ENCODE measurements at regions not wholly inside any gene's neighbourhood (a gene's known extent, or its start where the extent isn't known, plus 50 kb on each side); places are given as distances from the start of the nearest gene placed in this dataset.

DNA sequence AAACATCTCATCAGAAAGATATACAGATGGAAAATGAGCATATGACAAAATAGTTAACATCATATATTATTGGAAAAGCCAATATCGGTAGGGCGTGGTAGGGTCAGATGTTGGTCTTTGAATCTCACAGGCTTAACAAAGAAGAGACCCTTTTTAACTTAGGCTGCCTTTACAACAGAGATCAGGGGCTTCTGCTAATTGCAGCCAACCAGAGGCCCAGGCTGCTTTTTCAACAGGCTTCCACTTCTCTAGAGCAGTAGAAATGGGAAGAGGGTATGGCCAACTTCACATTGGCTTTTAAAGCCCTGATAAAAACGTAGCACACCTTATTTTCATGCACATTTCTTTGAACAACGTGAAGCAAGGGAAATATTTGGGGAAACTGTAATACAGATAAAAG lies 764.3 kb upstream of the CTNND2 start:
- TF ChIP-seq, protein P1, sequence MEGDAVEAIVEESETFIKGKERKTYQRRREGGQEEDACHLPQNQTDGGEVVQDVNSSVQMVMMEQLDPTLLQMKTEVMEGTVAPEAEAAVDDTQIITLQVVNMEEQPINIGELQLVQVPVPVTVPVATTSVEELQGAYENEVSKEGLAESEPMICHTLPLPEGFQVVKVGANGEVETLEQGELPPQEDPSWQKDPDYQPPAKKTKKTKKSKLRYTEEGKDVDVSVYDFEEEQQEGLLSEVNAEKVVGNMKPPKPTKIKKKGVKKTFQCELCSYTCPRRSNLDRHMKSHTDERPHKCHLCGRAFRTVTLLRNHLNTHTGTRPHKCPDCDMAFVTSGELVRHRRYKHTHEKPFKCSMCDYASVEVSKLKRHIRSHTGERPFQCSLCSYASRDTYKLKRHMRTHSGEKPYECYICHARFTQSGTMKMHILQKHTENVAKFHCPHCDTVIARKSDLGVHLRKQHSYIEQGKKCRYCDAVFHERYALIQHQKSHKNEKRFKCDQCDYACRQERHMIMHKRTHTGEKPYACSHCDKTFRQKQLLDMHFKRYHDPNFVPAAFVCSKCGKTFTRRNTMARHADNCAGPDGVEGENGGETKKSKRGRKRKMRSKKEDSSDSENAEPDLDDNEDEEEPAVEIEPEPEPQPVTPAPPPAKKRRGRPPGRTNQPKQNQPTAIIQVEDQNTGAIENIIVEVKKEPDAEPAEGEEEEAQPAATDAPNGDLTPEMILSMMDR (IDR thresholded peaks at IDR 0.05; ENCODE audit: control extremely low read depth in 1 of 3, insufficient read depth in 1 of 3, low read depth in 1 of 3, low read length in 3 of 3), result no peak
- TF ChIP-seq GTF2F1 (IDR thresholded peaks at IDR 0.05; ENCODE audit: borderline replicate concordance, low read depth, low read length), result no peak
- TF ChIP-seq, protein P2, sequence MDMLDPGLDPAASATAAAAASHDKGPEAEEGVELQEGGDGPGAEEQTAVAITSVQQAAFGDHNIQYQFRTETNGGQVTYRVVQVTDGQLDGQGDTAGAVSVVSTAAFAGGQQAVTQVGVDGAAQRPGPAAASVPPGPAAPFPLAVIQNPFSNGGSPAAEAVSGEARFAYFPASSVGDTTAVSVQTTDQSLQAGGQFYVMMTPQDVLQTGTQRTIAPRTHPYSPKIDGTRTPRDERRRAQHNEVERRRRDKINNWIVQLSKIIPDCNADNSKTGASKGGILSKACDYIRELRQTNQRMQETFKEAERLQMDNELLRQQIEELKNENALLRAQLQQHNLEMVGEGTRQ (IDR thresholded peaks at IDR 0.05; ENCODE audit: low read length), result no peak
- TF ChIP-seq BCL11A (IDR thresholded peaks at IDR 0.05; ENCODE audit: low read depth in 2 of 2, low read length in 2 of 2), result no peak
- TF ChIP-seq POLR2A (IDR thresholded peaks at IDR 0.05; ENCODE audit: control extremely low read depth in 1 of 2, low read depth in 2 of 2, low read length in 2 of 2), result no peak
- TF ChIP-seq, protein P3, sequence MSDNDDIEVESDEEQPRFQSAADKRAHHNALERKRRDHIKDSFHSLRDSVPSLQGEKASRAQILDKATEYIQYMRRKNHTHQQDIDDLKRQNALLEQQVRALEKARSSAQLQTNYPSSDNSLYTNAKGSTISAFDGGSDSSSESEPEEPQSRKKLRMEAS (IDR thresholded peaks at IDR 0.05), result no peak

Measured in H1 (cell line).